ENCODE measurements at regions not wholly inside any gene's neighbourhood (a gene's known extent, or its start where the extent isn't known, plus 50 kb on each side); places are given as distances from the start of the nearest gene placed in this dataset.
A peak's percentile ranks its signal among the peaks of the same experiment; 100 is the strongest.

- Histone ChIP-seq H3K4me2 (peak overlapping the region in 1 of 11 experiments; percentile 10; a peak in 1 of 22 replicates), H3K27ac (no peak overlapping the region)
- no peak for TF ChIP-seq Cebpa-rat (IDR thresholded peaks at IDR 0.05)
Observed at GRCh38 chr10:28975891-28976531, 298.7 kb downstream of the BAMBI start.

GRCh38 chr10:28977518-28977917 lies 300.2 kb downstream of the BAMBI start:
- no peaks in the 10 kb centered on the region for H3K36me3 ChIP-seq
- H3K27ac ChIP-seq, result no peak overlapping the region
- peaks cover 0 to 15% (median 5%) of the 10 kb centered on the region in 11 experiments; a peak in 10 of 22 replicates for H3K9me3 ChIP-seq (replicated peaks in 1 of 11)
- peaks cover 0 to 17% (median 11%) of the 10 kb centered on the region in 10 experiments; a peak in 14 of 20 replicates for H3K4me1 ChIP-seq
- H3K4me2 ChIP-seq, result no peak overlapping the region
- no peaks in the 10 kb centered on the region for H3K27me3 ChIP-seq
- TF ChIP-seq Cebpa-rat (IDR thresholded peaks at IDR 0.05), result no peak
- H3K4me3 ChIP-seq, result no peak overlapping the region
- H4K20me1 ChIP-seq, result no peaks in the 10 kb centered on the region
- no peak overlapping the region for H3K9ac ChIP-seq

More at GRCh38 chr10:28975891-28976531, 298.7 kb downstream of the BAMBI start:
- Histone ChIP-seq H3K4me1 (peaks cover 0 to 10% (median 5%) of the 10 kb centered on the region in 10 experiments; a peak in 12 of 20 replicates), H3K36me3 (no peaks in the 10 kb centered on the region), H3K9me3 (replicated peaks in 1 of 11) (peaks cover 0 to 15% (median 5%) of the 10 kb centered on the region in 11 experiments; a peak in 10 of 22 replicates), H3K4me3 (no peak overlapping the region), H4K20me1 (no peaks in the 10 kb centered on the region), H3K9ac (no peak overlapping the region), H3K27me3 (no peaks in the 10 kb centered on the region)

- peaks cover 16 to 35% (median 27%) of the 10 kb centered on the region in 10 experiments for H3K4me1 ChIP-seq
- no peak overlapping the region for H3K4me3 ChIP-seq
- H3K4me2 ChIP-seq, result no peak overlapping the region
- peaks cover 0 to 6% (median 4%) of the 10 kb centered on the region in 11 experiments; a peak in 6 of 22 replicates for H3K9me3 ChIP-seq (replicated peaks in 1 of 11)
- H3K27ac ChIP-seq, result no peak overlapping the region
- no peaks in the 10 kb centered on the region for H3K36me3 ChIP-seq
- no peak for TF ChIP-seq Cebpa-rat (IDR thresholded peaks at IDR 0.05)
- H3K9ac ChIP-seq, result no peak overlapping the region
- H3K27me3 ChIP-seq, result no peaks in the 10 kb centered on the region
- H4K20me1 ChIP-seq, result no peaks in the 10 kb centered on the region
Observed at GRCh38 chr10:28980264-28980663, 302.9 kb downstream of the BAMBI start.

GRCh38 chr10:28981007-28981406 lies 303.7 kb downstream of the BAMBI start:
- no peaks in the 10 kb centered on the region for H4K20me1 ChIP-seq
- no peaks in the 10 kb centered on the region for H3K36me3 ChIP-seq
- no peak overlapping the region for H3K4me3 ChIP-seq
- peaks cover 20 to 39% (median 28%) of the 10 kb centered on the region in 10 experiments for H3K4me1 ChIP-seq
- no peaks in the 10 kb centered on the region for H3K27me3 ChIP-seq
- no peak overlapping the region for H3K27ac ChIP-seq
- H3K9me3 ChIP-seq (replicated peaks in 1 of 11), result peaks cover 0 to 6% (median 4%) of the 10 kb centered on the region in 11 experiments; a peak in 6 of 22 replicates
- H3K9ac ChIP-seq, result no peak overlapping the region
- TF ChIP-seq Cebpa-rat (IDR thresholded peaks at IDR 0.05), result no peak
- peak overlapping the region; percentile 6 to 57 (median 26); a peak in 13 of 22 replicates for H3K4me2 ChIP-seq

- H4K20me1 ChIP-seq, result no peaks in the 10 kb centered on the region
- no peaks in the 10 kb centered on the region; a peak in 2 of 22 replicates for H3K9me3 ChIP-seq (replicated peaks in 1 of 11)
- H3K4me2 ChIP-seq, result no peak overlapping the region
- no peak overlapping the region for H3K9ac ChIP-seq
- H3K27me3 ChIP-seq, result no peaks in the 10 kb centered on the region
- no peak for TF ChIP-seq Cebpa-rat (IDR thresholded peaks at IDR 0.05)
- H3K4me1 ChIP-seq, result peaks cover 18 to 44% (median 35%) of the 10 kb centered on the region in 10 experiments
- H3K36me3 ChIP-seq, result no peaks in the 10 kb centered on the region
- H3K4me3 ChIP-seq, result no peak overlapping the region
- no peak overlapping the region for H3K27ac ChIP-seq
Observed at GRCh38 chr10:28982974-28983373, 305.7 kb downstream of the BAMBI start.

GRCh38 chr10:28983799-28984198 lies 305.1 kb upstream of the LYZL1 start:
- Histone ChIP-seq H3K9me3 (replicated peaks in 1 of 11) (no peaks in the 10 kb centered on the region; a peak in 2 of 22 replicates), H3K27ac (peak overlapping the region in 9 of 11 experiments; percentile 27 to 66 (median 52); a peak in 16 of 22 replicates), H3K4me2 (peak overlapping the region; percentile 48 to 87 (median 67)), H3K27me3 (no peaks in the 10 kb centered on the region), H3K36me3 (no peaks in the 10 kb centered on the region), H3K4me3 (no peak overlapping the region), H3K9ac (no peak overlapping the region; a peak in 1 of 22 replicates), H3K4me1 (peaks cover 18 to 45% (median 35%) of the 10 kb centered on the region in 10 experiments), H4K20me1 (no peaks in the 10 kb centered on the region)
- TF ChIP-seq Cebpa-rat (IDR thresholded peaks at IDR 0.05), result no peak; a peak in 1 of 22 replicates

- H3K27me3 ChIP-seq, result no peaks in the 10 kb centered on the region
- H4K20me1 ChIP-seq, result no peaks in the 10 kb centered on the region
- no peak for TF ChIP-seq Cebpa-rat (IDR thresholded peaks at IDR 0.05)
- H3K9me3 ChIP-seq (replicated peaks in 1 of 11), result no peaks in the 10 kb centered on the region; a peak in 2 of 22 replicates
- H3K9ac ChIP-seq, result no peak overlapping the region; a peak in 1 of 22 replicates
- no peaks in the 10 kb centered on the region for H3K36me3 ChIP-seq
- H3K4me2 ChIP-seq, result peak overlapping the region; percentile 48 to 87 (median 67)
- H3K27ac ChIP-seq, result peak overlapping the region in 9 of 11 experiments; percentile 27 to 66 (median 55); a peak in 17 of 22 replicates
- no peak overlapping the region for H3K4me3 ChIP-seq
- H3K4me1 ChIP-seq, result peaks cover 18 to 45% (median 35%) of the 10 kb centered on the region in 10 experiments
Observed at GRCh38 chr10:28984431-28984830, 304.4 kb upstream of the LYZL1 start.

- Histone ChIP-seq H3K27me3 (no peaks in the 10 kb centered on the region), H3K27ac (peak overlapping the region in 8 of 11 experiments; percentile 9 to 66 (median 39); a peak in 7 of 22 replicates), H3K4me1 (peaks cover 18 to 45% (median 35%) of the 10 kb centered on the region in 10 experiments), H3K9ac (no peak overlapping the region), H3K4me2 (peak overlapping the region; percentile 48 to 87 (median 67); a peak in 20 of 22 replicates), H3K9me3 (replicated peaks in 1 of 11) (no peaks in the 10 kb centered on the region; a peak in 2 of 22 replicates), H4K20me1 (no peaks in the 10 kb centered on the region), H3K4me3 (no peak overlapping the region), H3K36me3 (no peaks in the 10 kb centered on the region)
- no peak for TF ChIP-seq Cebpa-rat (IDR thresholded peaks at IDR 0.05)
Observed at GRCh38 chr10:28985137-28985885, 303.6 kb upstream of the LYZL1 start.
